MM.1S (cell line): ENCODE measurements at regions not wholly inside any gene's neighbourhood (a gene's known extent, or its start where the extent isn't known, plus 50 kb on each side); places are given as distances from the start of the nearest gene placed in this dataset.

Source experiments
- DNase-seq: peaks from one replicate; pipeline ENCODE4 v3.0.0-alpha.2; 2015
- H2AFZ ChIP-seq: fragments of 300-600 bp; sonication (generic); 2 replicates; pipeline ENCODE4 v1.6.0; 2016; ENCODE audit warnings: antibody characterized with exemption, low read length
- H3F3A ChIP-seq: fragments of 300-600 bp; sonication (generic); 2 replicates; pipeline ENCODE4 v1.6.1; 2016; ENCODE audit warnings: mild to moderate bottlenecking, antibody characterized with exemption, low read length, moderate library complexity, mixed read lengths; ENCODE audit not compliant: insufficient read depth
- H3K27ac ChIP-seq: fragments of 300-600 bp; sonication (generic); 2 replicates; pipeline ENCODE4 v1.5.1; 2016; ENCODE audit warnings: mild to moderate bottlenecking, low read length
- H3K27me3 ChIP-seq: fragments of 300-600 bp; sonication (generic); replicated peaks from 2 replicates; pipeline ENCODE4 v1.6.0; 2016; ENCODE audit warnings: low read length; ENCODE audit not compliant: insufficient read depth
- H3K36me3 ChIP-seq: fragments of 300-600 bp; sonication (generic); replicated peaks from 2 replicates; pipeline ENCODE4 v1.6.1; 2016; ENCODE audit warnings: mild to moderate bottlenecking, low read length, mixed read lengths; ENCODE audit not compliant: insufficient read depth
- H3K4me1 ChIP-seq: fragments of 300-600 bp; sonication (generic); 2 replicates; pipeline ENCODE4 v1.6.1; 2016; ENCODE audit warnings: low read length, mixed read lengths
- H3K4me2 ChIP-seq: fragments of 300-600 bp; sonication (generic); 2 replicates; pipeline ENCODE4 v1.6.0; 2016; ENCODE audit warnings: low read depth, low read length
- H3K4me3 ChIP-seq: fragments of 300-600 bp; sonication (generic); 2 replicates; pipeline ENCODE4 v1.5.1; 2016; ENCODE audit warnings: low read length, mixed read lengths
- H3K79me2 ChIP-seq: fragments of 300-600 bp; sonication (generic); 2 replicates; pipeline ENCODE4 v1.6.1; 2016; ENCODE audit warnings: mixed run types, low read length, mixed read lengths
- H3K9ac ChIP-seq: fragments of 300-600 bp; sonication (generic); 2 replicates; pipeline ENCODE4 v1.6.1; 2016; ENCODE audit warnings: low read length, mixed read lengths
- H3K9me2 ChIP-seq: fragments of 300-600 bp; sonication (generic); replicated peaks from 2 replicates; pipeline ENCODE4 v1.6.1; 2016; ENCODE audit warnings: mild to moderate bottlenecking, low read length, mixed read lengths; ENCODE audit not compliant: insufficient read depth
- H3K9me3 ChIP-seq: fragments of 300-600 bp; sonication (generic); replicated peaks from 2 replicates; pipeline ENCODE4 v1.6.1; 2016; ENCODE audit warnings: mild to moderate bottlenecking, low read length, mixed read lengths; ENCODE audit not compliant: insufficient read depth
- H4K20me1 ChIP-seq: fragments of 300-600 bp; sonication (generic); 2 replicates; pipeline ENCODE4 v1.6.1; 2016; ENCODE audit warnings: mild to moderate bottlenecking, low read length, moderate library complexity, mixed read lengths; ENCODE audit not compliant: insufficient read depth
- EZH2 ChIP-seq: fragments of 300-600 bp; sonication (generic); optimal IDR thresholded peaks from 2 replicates; pipeline ENCODE3; 2017; ENCODE audit warnings: low read depth, mild to moderate bottlenecking, antibody characterized with exemption, low read length, mixed read lengths
- EZH2phosphoT487 ChIP-seq: fragments of 300-600 bp; sonication (generic); IDR thresholded peaks from 2 replicates; pipeline ENCODE4 v1.6.1; 2018; ENCODE audit warnings: antibody characterized with exemption, low read length
- TF ChIP-seq, protein P1 (sequence below): fragments of 300-600 bp; sonication (generic); IDR thresholded peaks from 2 replicates; pipeline ENCODE4 v1.5.1; 2016; ENCODE audit warnings: antibody characterized with exemption, low read length, mixed read lengths

DNA sequence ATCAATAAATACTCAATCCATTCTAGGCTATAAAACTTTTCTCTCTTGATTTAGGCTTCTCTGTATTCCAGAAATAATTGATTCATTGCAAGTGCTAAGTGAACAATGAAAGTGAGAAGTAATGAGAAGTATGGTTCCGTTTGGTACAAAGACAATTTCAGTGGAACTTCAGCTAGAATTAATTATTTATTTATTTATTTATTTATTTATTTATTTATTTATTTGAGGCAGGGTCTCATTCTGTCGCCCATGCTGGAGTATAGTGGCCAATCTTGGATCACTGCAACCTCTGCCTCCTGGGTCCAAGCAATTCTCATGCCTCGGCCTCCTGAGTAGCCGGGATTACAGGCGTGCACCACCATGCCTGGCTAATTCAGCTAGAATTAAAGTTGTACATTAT lies 262.1 kb downstream of the B3GLCT start:
- Histone ChIP-seq H4K20me1 (no peaks in the 10 kb centered on the region), H3K27me3 (no peaks in the 10 kb centered on the region), H3K9me2 (no peaks in the 10 kb centered on the region), H3K79me2 (no peaks in the 10 kb centered on the region), H3K9me3 (no peaks in the 10 kb centered on the region), H3K4me1 (no peaks in the 10 kb centered on the region), H3K36me3 (no peaks in the 10 kb centered on the region), H3K4me3 (no peak overlapping the region), H2AFZ (no peak overlapping the region), H3F3A (no peaks in the 10 kb centered on the region), H3K27ac (no peak overlapping the region), H3K9ac (no peak overlapping the region), H3K4me2 (no peak overlapping the region)
- DNase-seq: no peak
- TF ChIP-seq EZH2: no peak
- no peak for TF ChIP-seq EZH2phosphoT487
- TF ChIP-seq, protein P1, sequence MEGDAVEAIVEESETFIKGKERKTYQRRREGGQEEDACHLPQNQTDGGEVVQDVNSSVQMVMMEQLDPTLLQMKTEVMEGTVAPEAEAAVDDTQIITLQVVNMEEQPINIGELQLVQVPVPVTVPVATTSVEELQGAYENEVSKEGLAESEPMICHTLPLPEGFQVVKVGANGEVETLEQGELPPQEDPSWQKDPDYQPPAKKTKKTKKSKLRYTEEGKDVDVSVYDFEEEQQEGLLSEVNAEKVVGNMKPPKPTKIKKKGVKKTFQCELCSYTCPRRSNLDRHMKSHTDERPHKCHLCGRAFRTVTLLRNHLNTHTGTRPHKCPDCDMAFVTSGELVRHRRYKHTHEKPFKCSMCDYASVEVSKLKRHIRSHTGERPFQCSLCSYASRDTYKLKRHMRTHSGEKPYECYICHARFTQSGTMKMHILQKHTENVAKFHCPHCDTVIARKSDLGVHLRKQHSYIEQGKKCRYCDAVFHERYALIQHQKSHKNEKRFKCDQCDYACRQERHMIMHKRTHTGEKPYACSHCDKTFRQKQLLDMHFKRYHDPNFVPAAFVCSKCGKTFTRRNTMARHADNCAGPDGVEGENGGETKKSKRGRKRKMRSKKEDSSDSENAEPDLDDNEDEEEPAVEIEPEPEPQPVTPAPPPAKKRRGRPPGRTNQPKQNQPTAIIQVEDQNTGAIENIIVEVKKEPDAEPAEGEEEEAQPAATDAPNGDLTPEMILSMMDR: no peak

DNA sequence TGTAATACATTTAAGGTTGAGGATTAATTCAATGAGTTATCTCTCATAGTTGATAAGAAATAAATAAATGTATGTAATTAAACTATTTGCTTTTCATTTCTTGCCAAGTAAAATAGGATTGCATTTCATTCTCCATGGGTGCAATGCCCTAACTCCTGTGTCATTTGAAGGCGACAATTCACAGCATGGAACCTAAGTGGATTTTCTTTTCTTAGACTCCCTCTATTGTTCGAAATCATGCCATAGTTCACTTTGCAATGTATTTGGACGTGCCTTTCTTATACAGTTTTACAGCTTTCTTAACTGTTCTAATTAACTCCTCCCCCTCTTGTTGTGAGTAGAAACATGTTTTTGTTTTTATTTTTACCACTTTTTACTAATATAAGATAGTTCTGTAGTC lies 263.0 kb downstream of the B3GLCT start:
- Histone ChIP-seq H3K9ac (no peak overlapping the region), H3K27me3 (no peaks in the 10 kb centered on the region), H3K79me2 (no peaks in the 10 kb centered on the region), H3F3A (no peaks in the 10 kb centered on the region), H3K9me3 (no peaks in the 10 kb centered on the region), H3K4me3 (no peak overlapping the region), H3K4me2 (no peak overlapping the region), H3K4me1 (no peaks in the 10 kb centered on the region), H3K27ac (no peak overlapping the region), H3K36me3 (no peaks in the 10 kb centered on the region), H3K9me2 (no peaks in the 10 kb centered on the region), H2AFZ (no peak overlapping the region), H4K20me1 (no peaks in the 10 kb centered on the region)
- TF ChIP-seq EZH2phosphoT487: no peak
- TF ChIP-seq EZH2: no peak
- TF ChIP-seq, protein P1: no peak
- DNase-seq: no peak

DNA sequence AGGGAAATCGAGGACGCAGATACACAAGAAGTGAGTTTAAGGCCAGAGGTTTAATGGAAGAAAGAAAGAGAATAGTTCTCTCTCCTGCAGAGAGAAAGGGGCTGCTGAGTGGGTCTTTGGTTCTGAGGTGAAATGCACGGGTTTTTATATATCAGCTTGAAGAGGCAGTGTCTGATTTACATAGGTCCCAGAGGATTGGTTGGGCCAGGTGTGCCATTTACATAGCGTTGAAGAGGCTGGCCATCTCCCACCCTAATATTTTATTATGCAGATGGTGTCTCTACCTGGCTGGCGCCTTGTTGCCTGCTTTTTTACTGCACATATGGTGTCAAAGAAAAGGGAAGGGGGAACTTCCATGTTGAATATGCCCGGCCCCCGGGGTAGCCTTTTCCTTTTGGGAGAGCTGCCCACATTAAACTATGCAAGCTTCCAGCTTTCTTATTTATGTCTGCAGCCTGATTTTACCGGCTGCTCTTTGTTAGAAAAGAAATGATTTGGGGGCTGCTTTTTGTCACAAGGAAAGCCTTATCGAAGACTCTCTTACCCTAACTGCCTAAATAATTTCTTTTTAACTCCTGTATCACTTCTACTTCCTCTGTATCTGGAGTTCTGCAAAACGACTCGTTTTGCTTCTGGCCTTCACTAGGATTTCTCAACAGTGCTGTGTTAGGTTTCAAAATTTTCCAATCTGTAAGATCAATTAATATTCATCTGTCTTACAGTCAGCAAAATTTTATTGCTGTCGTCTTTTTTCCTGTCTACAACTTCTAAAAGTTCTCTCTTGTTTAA lies 268.5 kb downstream of the B3GLCT start:
- Histone ChIP-seq H3K36me3 (no peaks in the 10 kb centered on the region), H3K79me2 (no peaks in the 10 kb centered on the region), H3K4me3 (no peak overlapping the region), H3K9ac (no peak overlapping the region), H3K9me2 (no peaks in the 10 kb centered on the region), H4K20me1 (no peaks in the 10 kb centered on the region), H3K9me3 (no peaks in the 10 kb centered on the region), H3K4me2 (no peak overlapping the region), H3K27me3 (no peaks in the 10 kb centered on the region), H3F3A (no peaks in the 10 kb centered on the region), H2AFZ (no peak overlapping the region), H3K27ac (no peak overlapping the region), H3K4me1 (no peaks in the 10 kb centered on the region)
- no peak for TF ChIP-seq EZH2
- no peak for TF ChIP-seq EZH2phosphoT487
- TF ChIP-seq, protein P1: no peak
- no peak for DNase-seq
